ENCODE measurements at regions not wholly inside any gene's neighbourhood (a gene's known extent, or its start where the extent isn't known, plus 50 kb on each side); places are given as distances from the start of the nearest gene placed in this dataset.
"Not testable (repeated sequence)": the region's sequence is repeated elsewhere in the genome, so short reads cannot be mapped to it uniquely, and the experiment has no call there.

GRCh38 chr17:72472853-72473390 is 352.1 kb downstream of the SOX9 start:
- DNase-seq (ENCODE audit: low spot score), result not testable (repeated sequence)

GRCh38 chr17:72474243-72474642 is 353.4 kb downstream of the SOX9 start:
- DNase-seq (ENCODE audit: low spot score), result no peak

- no peak for DNase-seq (ENCODE audit: low spot score)
These were observed 354.1 kb downstream of the SOX9 start for GRCh38 chr17:72474719-72475477.

GRCh38 chr17:72476134-72476533 is 355.3 kb downstream of the SOX9 start:
- no peak for DNase-seq (ENCODE audit: low spot score)

- DNase-seq (ENCODE audit: low spot score), result no peak
These were observed 355.8 kb downstream of the SOX9 start for GRCh38 chr17:72476575-72476986.

GRCh38 chr17:72477491-72477890 is 356.7 kb downstream of the SOX9 start:
- peak; percentile 42 for DNase-seq (ENCODE audit: low spot score)

- no peak for DNase-seq (ENCODE audit: low spot score)
These were observed 358.3 kb downstream of the SOX9 start for GRCh38 chr17:72479113-72479512.

GRCh38 chr17:72481572-72481971 is 360.8 kb downstream of the SOX9 start:
- DNase-seq (ENCODE audit: low spot score), result no peak

GRCh38 chr17:72485596-72485995 is 364.8 kb downstream of the SOX9 start:
- DNase-seq (ENCODE audit: low spot score), result no peak

GRCh38 chr17:72486806-72487205 is 366.0 kb downstream of the SOX9 start:
- no peak for DNase-seq (ENCODE audit: low spot score)

- DNase-seq (ENCODE audit: low spot score), result no peak
These were observed 367.1 kb downstream of the SOX9 start for GRCh38 chr17:72487731-72488494.

GRCh38 chr17:72488555-72489271 is 367.9 kb downstream of the SOX9 start:
- DNase-seq (ENCODE audit: low spot score), result no peak

- no peak for DNase-seq (ENCODE audit: low spot score)
These were observed 368.4 kb downstream of the SOX9 start for GRCh38 chr17:72489272-72489641.

- no peak for DNase-seq (ENCODE audit: low spot score)
These were observed 370.3 kb downstream of the SOX9 start for GRCh38 chr17:72491102-72491501.

- no peak for DNase-seq (ENCODE audit: low spot score)
These were observed 371.7 kb downstream of the SOX9 start for GRCh38 chr17:72492494-72492893.

- no peak for DNase-seq (ENCODE audit: low spot score)
These were observed 372.1 kb downstream of the SOX9 start for GRCh38 chr17:72492941-72493340.

GRCh38 chr17:72494566-72494965 is 373.7 kb downstream of the SOX9 start:
- no peak for DNase-seq (ENCODE audit: low spot score)

- DNase-seq (ENCODE audit: low spot score), result no peak
These were observed 375.6 kb downstream of the SOX9 start for GRCh38 chr17:72496461-72496860.

GRCh38 chr17:72497915-72498314 is 377.1 kb downstream of the SOX9 start:
- no peak for DNase-seq (ENCODE audit: low spot score)

GRCh38 chr17:72498364-72499210 is 377.8 kb downstream of the SOX9 start:
- no peak for DNase-seq (ENCODE audit: low spot score)

All from cerebellar cortex (tissue), 1 donor.